HG03439 (cell line): ENCODE measurements at regions not wholly inside any gene's neighbourhood (a gene's known extent, or its start where the extent isn't known, plus 50 kb on each side); places are given as distances from the start of the nearest gene placed in this dataset.

Source experiments
- ATAC-seq: cut with Tn5 transposase; IDR thresholded peaks from one replicate; pipeline ENCODE4 v1.9.1; 2021; ENCODE audit warnings: mild to moderate bottlenecking, moderate library complexity; ENCODE audit not compliant: unreplicated experiment

DNA sequence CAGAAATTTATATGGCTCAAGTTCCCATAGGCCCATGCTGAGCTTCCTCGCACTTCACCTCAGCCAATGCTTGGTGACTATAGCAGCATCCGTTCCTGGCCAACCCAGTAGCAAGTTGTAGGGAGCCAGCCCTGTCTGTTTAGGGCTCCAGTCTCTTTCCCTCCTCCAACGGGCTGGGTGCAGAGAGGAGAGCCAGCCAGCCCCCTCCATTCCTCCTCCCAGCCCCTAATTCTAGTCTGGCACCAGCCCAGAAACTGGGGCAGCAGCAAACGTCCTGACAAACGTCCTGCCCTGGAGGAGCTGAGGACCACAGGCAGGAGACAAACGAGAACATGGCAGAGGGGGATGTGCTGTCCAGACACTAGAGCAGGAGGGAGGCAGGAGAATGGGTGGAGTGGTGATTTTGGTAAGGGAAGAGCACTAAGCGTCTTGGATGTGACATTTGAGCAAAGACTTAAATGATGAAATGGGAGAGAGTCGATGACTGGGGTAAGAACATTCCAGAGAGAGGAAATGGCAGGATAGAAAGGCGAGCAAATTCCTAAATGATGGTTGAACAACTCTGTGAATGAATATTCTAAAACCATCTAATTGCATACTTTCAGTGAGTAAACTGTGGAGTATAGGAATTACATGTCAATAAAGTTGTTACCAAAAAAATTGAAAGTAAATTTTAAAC is 222.5 kb upstream of the DAPK1 start:
- no peak for ATAC-seq

DNA sequence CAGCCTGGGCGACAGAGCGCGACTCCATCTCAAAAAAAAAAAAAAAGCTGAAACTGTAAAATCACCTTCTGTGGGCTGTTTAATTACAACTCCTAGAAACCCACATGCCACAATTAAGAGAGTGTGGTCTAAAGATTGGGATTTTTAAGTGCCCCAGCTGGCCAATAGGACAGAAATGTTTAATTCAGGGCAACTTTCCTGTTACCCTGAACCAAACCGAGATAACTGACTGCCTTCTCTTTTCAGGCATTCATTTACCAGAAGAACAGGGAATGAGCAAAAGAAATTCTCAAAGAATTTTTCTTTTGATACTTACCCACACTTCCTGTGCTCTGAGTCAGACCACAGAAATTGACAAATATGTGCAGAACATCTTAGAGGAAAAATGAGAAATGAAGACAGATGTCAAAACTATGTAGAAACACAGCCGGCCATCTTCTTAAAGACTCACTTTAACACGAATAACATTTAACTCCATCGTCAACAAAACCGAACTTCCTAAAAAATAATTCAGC is 221.3 kb upstream of the DAPK1 start:
- no peak for ATAC-seq

DNA sequence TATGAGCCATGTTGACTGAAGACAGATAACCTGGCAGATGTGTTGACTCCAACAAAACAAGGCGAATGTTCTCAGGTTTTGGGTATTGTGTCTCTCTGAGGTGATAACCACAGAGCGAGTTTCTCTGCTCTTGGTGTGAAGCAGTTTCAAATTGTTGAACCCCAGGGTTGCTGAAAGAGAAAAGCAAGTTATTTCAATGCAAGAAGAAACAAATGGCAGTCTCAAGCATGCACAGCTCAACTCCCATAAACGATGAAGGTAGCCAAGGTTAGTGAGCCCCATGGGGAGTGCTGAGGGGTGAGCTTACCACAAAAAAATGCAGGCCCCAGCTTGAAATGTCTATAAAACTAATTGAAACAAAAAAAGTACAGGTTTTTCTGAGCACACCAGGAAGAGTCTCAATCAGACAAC is 220.8 kb upstream of the DAPK1 start:
- no peak for ATAC-seq

DNA sequence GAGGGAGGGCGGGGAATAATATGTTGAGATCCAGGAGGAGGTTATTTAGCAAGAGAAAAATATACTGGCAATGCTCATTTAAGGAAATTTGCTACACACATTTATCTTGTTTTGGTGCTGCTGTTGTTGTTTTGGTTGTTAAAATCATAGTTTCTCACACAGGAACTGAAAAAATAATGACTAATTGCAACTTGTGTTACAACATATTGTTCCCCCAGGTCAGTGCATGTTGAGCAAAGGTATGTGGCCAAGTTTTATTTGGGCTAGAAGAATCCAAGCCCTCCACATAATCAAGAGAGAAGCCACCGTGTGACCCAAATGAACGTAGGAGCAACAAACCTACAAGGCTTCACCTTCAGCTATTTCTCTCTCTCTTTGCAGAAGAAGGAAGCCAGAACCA is 220.3 kb upstream of the DAPK1 start:
- no peak for ATAC-seq

DNA sequence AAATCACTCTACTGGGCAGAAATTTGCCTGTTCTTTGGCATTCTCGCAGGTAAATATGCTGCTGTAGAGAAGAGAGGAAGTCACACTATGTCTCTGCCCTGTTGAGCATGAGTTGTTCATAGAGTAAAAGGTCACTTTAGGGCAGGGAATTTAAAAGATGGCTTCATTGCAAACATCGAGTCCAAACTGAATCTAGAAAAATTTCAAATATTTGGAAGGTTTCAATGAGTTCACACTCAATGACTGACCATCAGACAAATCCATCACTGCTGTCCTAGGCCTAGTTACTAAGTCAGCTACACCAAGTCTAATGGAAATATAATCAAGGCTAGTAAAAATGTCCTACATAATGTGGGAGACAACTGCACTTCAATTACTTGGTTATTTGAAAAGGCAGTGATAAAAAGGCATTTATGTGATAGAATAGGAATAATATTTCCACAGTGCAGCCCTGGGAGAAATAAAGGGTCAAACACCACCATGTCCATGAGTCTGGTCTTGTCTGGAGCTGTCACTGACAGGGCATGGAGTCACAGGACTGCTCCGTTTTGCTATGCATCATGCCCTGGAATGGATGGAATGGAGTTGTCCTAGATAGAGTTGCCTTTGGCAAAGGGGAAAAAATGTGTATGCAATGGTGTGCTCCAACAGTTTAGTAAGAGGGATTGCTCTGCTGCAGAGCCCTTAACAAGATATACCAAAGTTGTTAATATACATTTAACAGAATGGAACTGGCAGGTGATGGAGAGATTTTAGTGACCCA is 218.5 kb upstream of the DAPK1 start:
- ATAC-seq = no peak

DNA sequence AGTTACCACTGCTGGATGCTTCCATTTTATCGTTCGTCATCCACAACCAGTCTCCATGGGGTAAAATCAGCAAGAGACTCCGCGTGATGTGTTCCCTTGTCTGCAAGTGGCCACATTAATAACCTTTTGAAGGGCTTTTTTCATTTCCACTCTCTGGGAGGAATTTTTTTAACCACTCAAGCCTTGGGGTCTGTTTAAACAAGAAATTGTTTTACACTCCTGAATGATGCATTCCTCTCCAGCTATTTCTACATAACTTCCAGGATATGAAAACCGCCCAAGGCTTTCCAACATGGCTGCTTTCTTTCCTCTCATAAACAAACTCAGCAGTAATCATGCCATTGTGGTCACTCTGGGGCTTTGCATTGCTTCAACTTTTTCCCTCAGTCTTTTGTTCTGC is 217.2 kb upstream of the DAPK1 start:
- no peak for ATAC-seq

DNA sequence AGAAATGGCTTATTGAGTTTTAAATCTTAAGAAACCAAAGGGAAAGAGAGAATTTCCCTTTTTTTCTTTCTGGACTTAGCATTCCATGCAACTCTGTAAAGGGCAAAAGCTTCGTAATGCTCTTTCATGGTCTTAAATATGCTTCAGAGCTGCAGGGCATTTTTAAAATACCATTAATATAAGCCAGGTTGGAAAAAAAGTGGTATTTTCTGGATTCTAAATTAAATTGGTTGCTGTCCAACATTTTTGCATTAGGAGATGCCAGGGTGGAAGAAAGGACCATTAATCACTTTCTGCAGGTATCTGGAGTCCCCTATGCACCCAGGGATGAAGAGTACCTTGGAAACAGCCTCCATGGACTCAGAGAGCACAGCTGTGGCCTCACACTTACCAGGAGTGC is 215.1 kb upstream of the DAPK1 start:
- ATAC-seq = no peak

DNA sequence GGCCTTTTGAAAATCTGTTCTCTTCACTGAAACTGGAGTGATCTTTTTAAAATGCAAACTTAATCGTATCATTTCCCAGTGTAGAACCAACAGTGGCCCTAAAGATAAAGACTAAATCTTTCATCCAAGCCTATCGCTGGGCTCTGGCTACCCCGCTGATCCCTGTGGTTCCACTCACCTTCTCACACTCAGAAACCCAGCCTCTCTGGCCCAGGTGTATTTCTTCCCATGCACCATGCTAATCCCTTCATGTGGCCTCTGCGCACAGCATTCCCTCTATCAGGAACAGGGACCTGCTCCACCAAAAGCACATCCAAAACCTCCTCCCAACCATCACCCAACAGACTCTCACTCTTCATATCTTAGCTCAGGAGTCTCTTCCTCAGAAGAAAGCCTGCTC is 214.1 kb upstream of the DAPK1 start:
- ATAC-seq = no peak

DNA sequence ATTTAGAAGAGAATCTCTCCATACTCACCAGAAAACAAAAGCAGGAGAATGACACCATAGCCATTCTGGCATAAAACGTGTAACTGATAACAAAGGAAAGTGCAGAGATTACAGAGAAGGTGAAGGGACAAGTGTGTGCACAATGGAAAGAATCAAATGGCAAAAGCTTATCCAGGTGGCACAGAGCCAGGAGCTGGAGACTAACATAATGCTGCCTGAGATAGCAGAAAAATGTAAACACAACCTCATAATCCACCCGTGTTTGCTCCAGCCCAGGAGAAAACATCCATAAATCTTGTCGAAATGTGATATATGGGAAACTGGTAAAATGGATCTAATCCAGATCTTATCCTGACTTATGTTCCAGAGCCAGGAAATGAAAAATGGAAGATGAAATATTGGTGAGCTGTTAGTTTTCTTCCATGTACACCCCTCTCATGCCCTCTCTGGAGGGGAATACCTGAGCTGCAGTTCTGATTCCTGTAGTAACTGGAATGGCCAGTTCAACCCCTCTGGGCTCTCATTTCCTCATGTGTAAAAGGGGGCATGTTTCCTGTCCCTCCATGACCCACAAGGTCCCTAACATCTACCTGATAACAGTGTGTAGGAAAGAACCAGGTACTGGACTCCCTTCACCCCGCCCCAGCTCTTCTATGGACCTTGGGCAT is 212.3 kb upstream of the DAPK1 start:
- ATAC-seq = no peak

DNA sequence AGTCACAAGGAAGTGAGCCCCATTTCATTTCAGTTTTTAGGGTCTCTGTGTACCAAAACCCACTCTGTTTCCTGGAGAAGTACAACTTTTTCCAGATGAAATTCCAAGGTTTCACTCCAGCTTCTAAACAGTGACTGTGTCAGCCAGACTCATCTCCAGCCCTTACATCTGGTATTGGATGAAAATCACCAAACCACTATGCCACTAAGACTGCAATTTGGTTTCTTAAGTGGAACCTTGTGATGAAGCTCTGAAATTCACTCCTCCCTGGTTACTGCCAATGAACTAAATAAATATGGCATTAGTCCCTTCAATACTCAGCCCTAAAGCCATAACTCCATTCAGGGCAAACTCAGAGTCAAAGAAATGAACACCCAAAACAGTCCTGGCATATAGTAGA is 211.2 kb upstream of the DAPK1 start:
- ATAC-seq = no peak

DNA sequence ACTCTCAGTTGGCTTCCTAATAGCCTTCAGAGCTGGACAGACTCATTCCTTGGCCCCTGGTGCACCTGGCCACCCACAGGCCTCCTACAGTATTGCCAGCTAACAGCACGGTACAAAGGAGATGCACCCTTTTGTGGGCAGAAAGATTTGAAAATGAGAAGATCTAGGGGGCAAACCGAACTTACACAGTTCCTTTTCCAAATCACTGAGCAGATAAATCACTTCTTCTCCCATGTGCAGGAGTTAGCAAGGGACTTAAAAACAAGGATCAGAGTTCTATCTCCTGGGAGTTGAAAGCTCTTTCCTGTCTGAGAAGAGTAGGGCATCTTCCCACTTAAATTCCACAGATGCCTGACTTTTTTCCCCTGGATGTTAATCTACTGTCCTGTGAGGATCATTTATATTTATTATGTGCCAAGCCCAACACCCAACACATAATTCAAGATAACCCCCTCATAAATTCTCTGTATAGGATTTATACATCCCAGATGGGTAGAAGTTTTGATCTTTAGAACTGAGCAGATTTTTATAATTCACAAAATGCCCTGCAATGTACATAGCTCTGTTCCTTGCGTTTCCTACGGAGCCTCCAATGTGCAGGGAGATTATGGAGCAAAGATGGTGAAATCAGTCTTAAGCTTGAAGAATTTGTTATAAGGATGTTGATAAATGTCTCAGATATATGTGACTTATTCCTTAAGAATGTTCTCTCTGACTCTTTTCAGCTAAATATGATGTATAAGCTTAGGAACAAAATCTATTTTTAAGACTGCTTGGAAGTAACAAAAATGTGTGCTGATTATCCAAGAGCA is 207.2 kb upstream of the DAPK1 start:
- ATAC-seq = no peak

DNA sequence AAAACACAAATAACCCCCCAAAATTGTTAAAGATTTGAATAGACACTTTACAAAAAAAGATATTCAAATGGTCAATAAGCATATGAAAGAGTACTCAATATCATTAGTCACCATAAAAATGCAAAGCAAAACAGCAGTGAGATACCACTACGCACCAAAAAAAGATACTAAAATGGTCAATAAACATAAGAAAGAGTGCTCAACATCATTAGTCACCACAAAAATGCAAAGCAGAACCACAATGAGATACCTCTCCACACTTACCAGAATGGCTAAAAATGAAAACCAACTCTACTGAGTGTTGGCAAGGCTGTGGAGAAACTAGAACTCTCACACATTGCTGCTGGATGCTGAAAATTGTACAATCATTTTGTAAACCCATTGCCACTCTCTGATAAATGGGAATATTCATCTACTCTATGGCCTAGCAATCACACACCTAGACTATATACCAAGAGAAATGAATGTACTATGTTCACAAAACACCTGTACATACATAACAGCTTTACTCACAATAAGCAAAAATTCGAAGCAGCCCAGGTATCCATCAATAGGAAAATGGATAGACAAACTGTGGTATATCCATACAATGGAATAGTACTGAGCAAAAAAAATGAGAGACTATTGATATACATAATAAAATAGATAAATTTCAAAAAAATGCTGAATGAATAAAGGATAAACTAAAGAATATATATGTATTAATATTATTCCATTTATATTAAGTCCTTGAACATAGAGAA is 205.0 kb upstream of the DAPK1 start:
- no peak for ATAC-seq

DNA sequence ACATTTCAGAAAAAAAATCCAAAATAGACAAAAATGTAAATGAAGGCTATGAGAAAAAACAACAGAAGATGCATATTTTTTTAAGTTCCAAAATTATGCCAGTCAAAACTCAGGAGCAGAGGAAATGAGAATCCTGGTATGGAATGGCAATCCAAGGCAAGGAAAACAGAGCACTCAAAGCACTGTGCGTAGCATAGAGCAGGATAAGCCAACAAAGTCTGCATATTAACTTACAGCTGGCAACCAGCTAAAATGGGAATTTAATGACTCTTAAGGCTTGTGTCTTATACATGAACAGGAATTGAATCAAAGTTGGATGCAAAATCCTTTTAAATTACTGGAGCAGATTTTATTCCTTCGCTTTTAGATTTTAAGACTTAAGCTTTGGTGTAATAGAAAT is 203.5 kb upstream of the DAPK1 start:
- no peak for ATAC-seq

DNA sequence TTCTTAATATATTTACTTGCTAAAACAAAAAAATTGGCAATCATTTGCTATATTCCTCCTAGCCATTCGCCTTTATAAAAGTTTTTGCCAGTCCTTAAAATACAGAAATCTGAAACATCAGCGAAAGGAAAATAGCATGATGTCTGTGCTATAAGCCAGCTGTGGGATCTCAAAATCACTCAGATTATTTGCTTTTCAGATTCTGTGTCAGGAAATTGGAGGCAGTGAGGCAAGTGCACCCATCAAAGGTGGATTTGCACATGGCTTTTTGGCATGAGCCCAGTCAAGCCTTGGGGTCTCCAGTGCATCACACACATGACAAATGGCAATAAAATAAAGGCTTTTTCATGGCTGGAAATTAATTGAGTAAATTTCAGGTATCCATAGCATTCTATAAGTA is 196.8 kb upstream of the DAPK1 start:
- ATAC-seq = no peak

DNA sequence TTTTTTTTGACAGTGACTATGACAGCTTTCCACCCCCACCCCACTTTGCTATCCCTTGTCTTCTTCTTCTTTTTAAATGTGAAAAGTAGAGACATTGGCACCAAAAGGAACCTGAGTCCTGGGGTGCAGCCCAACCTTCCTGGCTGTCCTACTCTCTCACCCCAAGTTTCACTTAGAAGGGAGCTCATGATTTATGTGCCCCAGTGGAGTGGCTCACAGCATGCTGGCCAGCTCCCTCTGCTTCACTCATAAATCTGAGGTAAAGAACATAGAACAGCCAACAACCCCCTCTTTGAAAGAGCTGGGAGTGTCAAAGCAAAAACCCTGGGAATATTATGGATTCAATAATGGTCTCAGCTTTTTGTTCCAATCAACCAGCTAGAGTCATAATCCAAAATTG is 196.3 kb upstream of the DAPK1 start:
- ATAC-seq = no peak

DNA sequence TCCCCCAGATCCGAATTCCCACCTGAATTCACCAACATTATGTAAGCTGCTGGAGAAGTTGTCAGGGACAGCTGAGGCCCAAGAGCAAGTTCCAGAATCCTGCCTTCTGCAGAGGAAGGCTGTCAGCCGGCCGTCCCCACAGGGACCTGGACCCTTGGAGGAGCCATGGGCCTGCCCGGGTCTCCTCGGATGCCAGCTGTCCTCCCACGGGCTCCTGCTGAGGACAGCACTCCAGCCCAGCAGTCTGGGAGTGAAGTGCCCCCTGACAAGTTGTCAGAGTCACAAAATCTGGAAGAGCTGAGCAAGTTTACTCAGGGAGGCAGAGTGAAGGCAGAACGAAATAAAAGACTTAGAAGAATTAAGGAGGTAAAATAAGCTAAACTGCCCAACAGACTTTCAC is 192.5 kb upstream of the DAPK1 start:
- no peak for ATAC-seq

DNA sequence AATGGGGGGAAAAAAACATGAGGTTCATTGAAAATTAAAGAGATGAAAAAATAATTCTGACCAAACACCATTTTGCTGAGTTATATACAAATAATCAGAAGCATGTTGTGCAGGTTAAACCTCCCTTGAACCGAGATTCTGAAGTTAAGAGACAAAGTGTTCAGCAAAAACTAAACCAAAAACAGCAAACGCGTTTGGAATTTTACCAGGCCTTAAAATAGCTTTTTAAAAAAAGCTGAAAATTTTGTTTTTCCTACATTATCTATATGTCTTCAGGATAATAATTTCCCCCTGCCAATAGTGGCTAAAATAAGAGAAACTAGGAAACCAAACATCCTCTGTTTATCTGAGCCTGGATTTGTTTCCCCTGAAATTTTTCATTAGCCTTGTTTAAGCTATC is 191.7 kb upstream of the DAPK1 start:
- ATAC-seq = no peak

DNA sequence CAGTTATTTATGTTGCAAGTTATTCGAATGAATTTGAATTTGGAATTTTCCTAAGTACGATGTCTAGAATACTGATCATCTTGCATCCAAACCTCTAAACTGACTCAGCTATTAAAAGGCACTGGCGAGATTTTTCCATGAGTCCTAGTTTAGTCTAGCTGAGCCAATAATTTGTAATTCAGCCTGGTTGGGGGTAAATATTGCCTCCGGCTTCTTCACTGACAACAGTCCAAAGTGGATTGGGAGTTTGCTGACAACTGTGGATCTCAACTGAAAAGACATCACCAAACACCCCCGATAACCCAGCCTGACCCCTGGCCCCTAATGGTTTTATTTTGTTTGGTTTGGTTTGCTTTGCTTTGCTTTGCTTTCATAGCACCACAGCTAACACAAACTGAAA is 189.8 kb upstream of the DAPK1 start:
- no peak for ATAC-seq

DNA sequence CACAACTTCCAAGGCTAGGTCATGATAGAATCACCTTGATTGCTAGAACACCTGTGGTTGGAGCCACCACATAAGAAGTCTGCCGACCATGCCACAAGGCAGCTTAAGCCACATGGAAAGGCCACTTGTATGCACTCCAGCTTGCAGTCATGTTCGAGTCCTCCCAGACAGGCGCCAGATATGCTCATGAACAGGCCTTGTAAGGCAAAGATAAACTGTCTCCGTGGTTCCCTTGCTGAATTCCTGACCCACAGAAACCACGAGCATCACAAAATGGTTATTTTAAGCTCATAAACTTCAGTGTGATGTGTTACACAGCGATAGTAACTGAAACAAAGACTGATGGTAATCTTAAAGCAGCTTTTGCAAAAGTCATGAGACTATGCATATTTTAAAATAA is 188.4 kb upstream of the DAPK1 start:
- no peak for ATAC-seq

DNA sequence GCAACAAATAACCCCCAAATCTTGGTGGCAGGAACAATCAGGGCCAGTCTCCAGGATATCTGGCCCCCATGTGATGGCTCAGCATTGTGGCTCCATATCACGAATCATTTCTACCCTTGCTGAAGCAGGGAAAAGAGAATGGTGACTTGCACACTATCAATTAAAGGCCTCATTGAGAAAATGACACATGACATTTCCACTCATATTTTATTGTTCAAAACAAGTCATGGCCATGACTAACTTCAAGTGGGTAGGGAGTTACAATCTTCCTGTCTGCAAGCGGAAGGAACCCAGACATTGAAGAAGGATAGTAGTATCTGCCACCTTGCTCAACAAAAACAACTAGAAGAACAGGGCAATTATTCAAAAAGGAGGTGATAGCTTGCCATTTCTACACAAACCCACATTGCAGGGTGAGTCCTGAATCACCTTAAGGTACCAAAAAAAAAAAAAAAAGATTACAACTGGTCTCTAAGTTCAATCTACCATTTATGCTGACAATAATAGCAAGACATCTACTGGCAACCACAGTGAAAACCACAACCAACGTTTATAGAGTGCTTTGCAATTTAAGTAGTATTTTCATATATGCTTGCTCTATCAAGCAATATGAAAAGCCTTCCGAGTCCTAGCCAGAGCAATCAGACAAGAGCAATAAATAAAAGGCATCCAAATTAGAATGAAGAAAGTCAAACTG is 186.7 kb upstream of the DAPK1 start:
- ATAC-seq = no peak
